Nephron progenitor cell (in vitro differentiated cells): ENCODE measurements at regions not wholly inside any gene's neighbourhood (a gene's known extent, or its start where the extent isn't known, plus 50 kb on each side); places are given as distances from the start of the nearest gene placed in this dataset.

Experiments used
- DNase-seq: peaks from one replicate; pipeline ENCODE4 v3.0.0; 2021
- H3K27ac Mint-ChIP-seq: 2 replicates; pipeline ENCODE4 v1.8.0; 2021; ENCODE audit warnings: mild to moderate bottlenecking, moderate library complexity, mixed read lengths
- H3K27me3 Mint-ChIP-seq: 2 replicates; pipeline ENCODE4 v1.8.0; 2021; ENCODE audit warnings: mild to moderate bottlenecking, low read depth, mixed read lengths; ENCODE audit not compliant: poor library complexity
- H3K36me3 Mint-ChIP-seq: 2 replicates; pipeline ENCODE4 v1.8.0; 2021; ENCODE audit warnings: low read depth, mixed read lengths
- H3K4me1 Mint-ChIP-seq: 2 replicates; pipeline ENCODE4 v1.8.0; 2021; ENCODE audit warnings: mixed read lengths
- H3K4me3 Mint-ChIP-seq: 2 replicates; pipeline ENCODE4 v1.8.0; 2021; ENCODE audit warnings: mild to moderate bottlenecking, moderate library complexity, mixed read lengths
- H3K9me3 Mint-ChIP-seq: 2 replicates; pipeline ENCODE4 v1.8.0; 2021; ENCODE audit warnings: mild to moderate bottlenecking, moderate library complexity, mixed read lengths
- CTCF ChIP-seq: fragments of 200-600 bp; sonication (generic); IDR thresholded peaks from 2 replicates; pipeline ENCODE4 v1.5.0; 2021; ENCODE audit warnings: antibody characterized with exemption

GRCh38 chr6:41430875-41431274 is 95.5 kb downstream of the NCR2 start:
- H3K27me3 Mint-ChIP-seq, result peaks cover 65% of the 10 kb centered on the region
- no peak overlapping the region for H3K4me3 Mint-ChIP-seq
- TF ChIP-seq CTCF, result no peak
- H3K4me1 Mint-ChIP-seq, result peaks cover 32% of the 10 kb centered on the region
- H3K9me3 Mint-ChIP-seq, result no peaks in the 10 kb centered on the region
- no peaks in the 10 kb centered on the region for H3K36me3 Mint-ChIP-seq
- H3K27ac Mint-ChIP-seq, result no peak overlapping the region
- DNase-seq, result no peak

- H3K27me3 Mint-ChIP-seq, result peaks cover 75% of the 10 kb centered on the region
- no peaks in the 10 kb centered on the region for H3K36me3 Mint-ChIP-seq
- no peaks in the 10 kb centered on the region for H3K9me3 Mint-ChIP-seq
- no peak for DNase-seq
- no peak overlapping the region for H3K27ac Mint-ChIP-seq
- no peak for TF ChIP-seq CTCF
- H3K4me1 Mint-ChIP-seq, result peaks cover 32% of the 10 kb centered on the region
- H3K4me3 Mint-ChIP-seq, result no peak overlapping the region
Observed at GRCh38 chr6:41432280-41432679, 96.9 kb downstream of the NCR2 start.

GRCh38 chr6:41434803-41435481 is 99.5 kb downstream of the NCR2 start:
- no peak for TF ChIP-seq CTCF
- DNase-seq, result no peak
- peaks cover 35% of the 10 kb centered on the region for H3K4me1 Mint-ChIP-seq
- H3K9me3 Mint-ChIP-seq, result no peaks in the 10 kb centered on the region
- H3K27me3 Mint-ChIP-seq, result peaks cover 82% of the 10 kb centered on the region
- no peaks in the 10 kb centered on the region for H3K36me3 Mint-ChIP-seq
- no peak overlapping the region for H3K4me3 Mint-ChIP-seq
- no peak overlapping the region for H3K27ac Mint-ChIP-seq

- H3K9me3 Mint-ChIP-seq, result no peaks in the 10 kb centered on the region
- H3K27me3 Mint-ChIP-seq, result peaks cover 62% of the 10 kb centered on the region
- DNase-seq, result no peak
- H3K4me3 Mint-ChIP-seq, result no peak overlapping the region
- TF ChIP-seq CTCF, result no peak
- H3K4me1 Mint-ChIP-seq, result peaks cover 50% of the 10 kb centered on the region
- no peak overlapping the region for H3K27ac Mint-ChIP-seq
- H3K36me3 Mint-ChIP-seq, result no peaks in the 10 kb centered on the region
Observed at GRCh38 chr6:41437604-41438003, 102.2 kb downstream of the NCR2 start.

- Mint-ChIP-seq H3K27ac (no peak overlapping the region), H3K4me3 (no peak overlapping the region), H3K9me3 (no peaks in the 10 kb centered on the region), H3K27me3 (peaks cover 53% of the 10 kb centered on the region), H3K36me3 (no peaks in the 10 kb centered on the region), H3K4me1 (peaks cover 56% of the 10 kb centered on the region)
- TF ChIP-seq CTCF, result no peak
- DNase-seq, result no peak
Observed at GRCh38 chr6:41438746-41439145, 103.3 kb downstream of the NCR2 start.
